ENCODE measurements at regions not wholly inside any gene's neighbourhood (a gene's known extent, or its start where the extent isn't known, plus 50 kb on each side); places are given as distances from the start of the nearest gene placed in this dataset.

DNA sequence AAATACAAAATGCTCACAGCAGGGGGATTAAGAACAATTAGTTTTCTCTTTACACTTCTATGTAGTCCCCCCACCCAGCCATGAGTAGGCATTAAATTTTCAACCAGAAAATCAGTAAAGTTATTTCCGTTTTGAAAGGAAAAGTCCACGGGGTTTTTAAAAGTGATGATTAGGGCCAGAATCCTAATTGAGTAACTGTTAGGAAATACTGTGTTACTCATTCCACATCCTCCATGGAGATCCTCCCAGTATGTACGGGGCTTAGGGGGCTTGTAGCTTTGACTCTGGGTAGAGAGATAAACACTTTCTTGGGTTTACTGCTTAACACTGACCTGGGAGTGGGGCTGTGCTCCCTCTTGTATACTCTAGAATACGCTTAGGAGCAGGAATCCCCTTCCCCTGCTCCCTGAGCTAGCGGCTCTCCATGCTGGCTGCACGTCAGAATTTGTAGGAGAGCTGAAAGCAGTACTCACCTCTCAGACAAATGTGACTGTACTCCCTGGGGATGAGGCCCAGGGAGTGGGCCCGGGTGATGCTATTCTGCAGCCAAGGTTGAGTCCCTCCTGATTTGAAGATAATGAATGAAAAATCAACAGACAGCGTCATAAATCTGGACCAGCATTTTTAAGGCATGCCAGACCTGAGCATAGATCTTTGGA lies 100.5 kb downstream of the SLC4A3 start:
- H3K27ac Mint-ChIP-seq = no peak overlapping the region
- H3K36me3 Mint-ChIP-seq (ENCODE audit: insufficient read depth) = no peaks in the 10 kb centered on the region
- no peak for DNase-seq (ENCODE audit: low spot score, unreplicated experiment)
- peaks cover 66% of the 10 kb centered on the region for H3K27me3 Mint-ChIP-seq
- H3K4me1 Mint-ChIP-seq (ENCODE audit: low read depth) = peaks cover 23% of the 10 kb centered on the region
- H3K9me3 Mint-ChIP-seq (ENCODE audit: low read depth) = no peaks in the 10 kb centered on the region
- TF ChIP-seq, protein P1, sequence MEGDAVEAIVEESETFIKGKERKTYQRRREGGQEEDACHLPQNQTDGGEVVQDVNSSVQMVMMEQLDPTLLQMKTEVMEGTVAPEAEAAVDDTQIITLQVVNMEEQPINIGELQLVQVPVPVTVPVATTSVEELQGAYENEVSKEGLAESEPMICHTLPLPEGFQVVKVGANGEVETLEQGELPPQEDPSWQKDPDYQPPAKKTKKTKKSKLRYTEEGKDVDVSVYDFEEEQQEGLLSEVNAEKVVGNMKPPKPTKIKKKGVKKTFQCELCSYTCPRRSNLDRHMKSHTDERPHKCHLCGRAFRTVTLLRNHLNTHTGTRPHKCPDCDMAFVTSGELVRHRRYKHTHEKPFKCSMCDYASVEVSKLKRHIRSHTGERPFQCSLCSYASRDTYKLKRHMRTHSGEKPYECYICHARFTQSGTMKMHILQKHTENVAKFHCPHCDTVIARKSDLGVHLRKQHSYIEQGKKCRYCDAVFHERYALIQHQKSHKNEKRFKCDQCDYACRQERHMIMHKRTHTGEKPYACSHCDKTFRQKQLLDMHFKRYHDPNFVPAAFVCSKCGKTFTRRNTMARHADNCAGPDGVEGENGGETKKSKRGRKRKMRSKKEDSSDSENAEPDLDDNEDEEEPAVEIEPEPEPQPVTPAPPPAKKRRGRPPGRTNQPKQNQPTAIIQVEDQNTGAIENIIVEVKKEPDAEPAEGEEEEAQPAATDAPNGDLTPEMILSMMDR (IDR thresholded peaks at IDR 0.05; ENCODE audit: unreplicated experiment) = no peak
- no peak overlapping the region for H3K4me3 Mint-ChIP-seq (ENCODE audit: low read depth)

DNA sequence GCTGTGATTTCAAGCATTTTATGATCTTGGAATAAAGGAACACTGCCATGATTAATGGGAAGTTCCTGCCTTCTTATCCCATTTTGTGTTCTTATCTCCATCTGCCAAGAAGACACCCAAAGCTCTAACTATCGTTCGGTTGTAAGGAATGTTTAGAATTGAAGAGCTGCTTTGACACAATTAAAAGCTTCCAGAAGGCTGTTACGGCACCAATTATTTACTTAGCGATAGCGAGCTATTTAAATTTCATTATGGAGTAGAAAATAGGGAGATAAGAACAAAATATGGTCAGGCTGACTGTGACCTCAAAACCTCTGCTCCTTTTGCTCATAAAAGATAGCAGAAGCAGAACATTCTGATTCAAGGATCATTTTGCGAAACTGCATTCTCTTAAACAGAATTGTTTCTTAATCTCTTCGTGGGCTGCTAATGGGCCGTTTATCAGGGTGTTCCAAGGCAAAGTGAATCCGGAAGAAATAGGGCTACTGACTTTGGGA lies 101.6 kb downstream of the SLC4A3 start:
- Mint-ChIP-seq H3K4me1 (ENCODE audit: low read depth) (peaks cover 23% of the 10 kb centered on the region), H3K4me3 (ENCODE audit: low read depth) (no peak overlapping the region), H3K27ac (no peak overlapping the region), H3K27me3 (peaks cover 75% of the 10 kb centered on the region), H3K36me3 (ENCODE audit: insufficient read depth) (no peaks in the 10 kb centered on the region), H3K9me3 (ENCODE audit: low read depth) (no peaks in the 10 kb centered on the region)
- TF ChIP-seq, protein P1 (IDR thresholded peaks at IDR 0.05; ENCODE audit: unreplicated experiment) = no peak
- no peak for DNase-seq (ENCODE audit: low spot score, unreplicated experiment)

DNA sequence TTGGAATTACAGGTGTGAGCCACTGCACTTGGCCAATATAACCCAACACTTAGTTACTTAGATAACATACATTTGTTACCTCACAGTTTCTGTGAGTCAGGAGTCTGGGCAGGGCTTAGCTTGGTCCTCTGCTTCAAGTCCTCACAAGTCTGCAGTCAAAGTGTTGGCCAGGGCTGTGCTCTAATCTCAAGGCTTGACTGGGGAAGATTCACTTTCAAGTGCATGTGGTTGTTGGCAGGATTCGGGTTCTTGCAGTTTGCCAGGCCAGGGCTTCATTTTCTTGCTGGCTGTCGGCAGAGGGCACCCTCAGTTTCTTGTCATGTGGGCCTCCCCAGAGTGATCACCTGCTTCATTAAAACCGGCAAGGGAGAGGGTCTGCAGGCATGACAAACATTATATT lies 103.7 kb downstream of the SLC4A3 start:
- H3K9me3 Mint-ChIP-seq (ENCODE audit: low read depth) = no peaks in the 10 kb centered on the region
- H3K36me3 Mint-ChIP-seq (ENCODE audit: insufficient read depth) = no peaks in the 10 kb centered on the region
- no peak for DNase-seq (ENCODE audit: low spot score, unreplicated experiment)
- TF ChIP-seq, protein P1 (IDR thresholded peaks at IDR 0.05; ENCODE audit: unreplicated experiment) = no peak
- H3K4me3 Mint-ChIP-seq (ENCODE audit: low read depth) = no peak overlapping the region
- H3K27me3 Mint-ChIP-seq = peaks cover 72% of the 10 kb centered on the region
- H3K27ac Mint-ChIP-seq = no peak overlapping the region
- H3K4me1 Mint-ChIP-seq (ENCODE audit: low read depth) = peaks cover 22% of the 10 kb centered on the region

DNA sequence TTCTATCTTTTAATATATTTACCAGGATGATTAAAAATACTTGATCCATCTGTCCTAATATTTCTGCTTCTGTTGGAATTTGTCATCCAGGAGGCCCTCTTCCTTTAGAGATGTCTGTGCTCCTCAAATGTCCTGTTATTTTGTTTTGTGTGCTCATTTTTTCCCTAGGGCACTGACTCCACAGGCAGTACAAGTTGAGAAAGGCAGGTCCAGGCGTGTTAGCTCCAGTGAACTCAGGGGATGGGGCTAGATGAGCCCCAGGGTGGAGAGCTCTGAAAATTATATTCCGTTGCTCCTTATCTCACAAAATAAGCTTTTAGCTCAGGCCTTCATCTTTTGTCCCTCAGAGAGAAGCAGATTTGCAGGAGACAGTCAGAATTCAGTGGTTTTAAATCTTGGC lies 105.7 kb downstream of the SLC4A3 start:
- no peak for DNase-seq (ENCODE audit: low spot score, unreplicated experiment)
- H3K4me3 Mint-ChIP-seq (ENCODE audit: low read depth) = no peak overlapping the region
- H3K36me3 Mint-ChIP-seq (ENCODE audit: insufficient read depth) = no peaks in the 10 kb centered on the region
- H3K27ac Mint-ChIP-seq = no peak overlapping the region
- no peaks in the 10 kb centered on the region for H3K9me3 Mint-ChIP-seq (ENCODE audit: low read depth)
- TF ChIP-seq, protein P1 (IDR thresholded peaks at IDR 0.05; ENCODE audit: unreplicated experiment) = no peak
- H3K27me3 Mint-ChIP-seq = peaks cover 55% of the 10 kb centered on the region
- H3K4me1 Mint-ChIP-seq (ENCODE audit: low read depth) = peaks cover 18% of the 10 kb centered on the region

DNA sequence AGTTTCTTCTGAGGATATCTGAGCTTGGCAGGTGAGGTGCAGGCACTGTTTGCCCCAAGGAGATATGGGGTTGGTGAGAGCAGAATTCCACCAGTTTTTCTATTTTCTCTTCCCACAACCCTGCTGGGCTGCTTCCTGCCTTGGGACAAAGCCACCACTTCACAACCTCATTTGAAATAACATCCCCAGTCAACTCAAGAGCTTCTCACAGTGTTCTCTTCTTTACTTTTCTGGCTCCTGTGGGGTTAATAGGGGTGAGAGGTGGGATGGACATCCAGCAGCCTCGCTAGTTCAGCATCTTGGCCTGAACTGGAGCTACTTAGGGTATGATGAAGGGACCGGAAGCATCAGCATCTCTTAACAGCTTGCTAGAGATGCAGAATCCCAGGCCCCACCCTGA lies 106.3 kb downstream of the SLC4A3 start:
- Mint-ChIP-seq H3K27me3 (peaks cover 48% of the 10 kb centered on the region), H3K9me3 (ENCODE audit: low read depth) (no peaks in the 10 kb centered on the region), H3K27ac (no peak overlapping the region), H3K4me3 (ENCODE audit: low read depth) (no peak overlapping the region), H3K4me1 (ENCODE audit: low read depth) (peaks cover 11% of the 10 kb centered on the region), H3K36me3 (ENCODE audit: insufficient read depth) (no peaks in the 10 kb centered on the region)
- TF ChIP-seq, protein P1 (IDR thresholded peaks at IDR 0.05; ENCODE audit: unreplicated experiment) = no peak
- DNase-seq (ENCODE audit: low spot score, unreplicated experiment) = no peak
